Lung (tissue), 12 donors: ENCODE measurements at regions not wholly inside any gene's neighbourhood (a gene's known extent, or its start where the extent isn't known, plus 50 kb on each side); places are given as distances from the start of the nearest gene placed in this dataset. TPM values are rescaled to one million over a fixed set of nuclear protein-coding genes. Genes with fewer than 3 reads are reported as not detected.

ENCODE experiments used
- ATAC-seq: fragments of 200-7000 bp; cut with Tn5 transposase; one replicate; pipeline ENCODE4 v1.9.1; 2020; ENCODE audit warnings: moderate number of reproducible peaks; ENCODE audit not compliant: insufficient read depth, low FRiP score
- DNase-seq, 3 donors: peaks; one replicate each; pipeline ENCODE4 v3.0.0-alpha.2; 2013 to 2017
- H3K27ac ChIP-seq, 2 donors: one replicate each; pipeline ENCODE4 v1.5.1; 2013; ENCODE audit warnings: mild to moderate bottlenecking in 2 of 2, moderate library complexity in 2 of 2, control low read depth in 1 of 2, inconsistent platforms in 1 of 2, low read depth in 1 of 2, low read length in 1 of 2
- H3K27me3 ChIP-seq, 3 donors: one replicate each; pipeline ENCODE4 v1.5.1; 2013; ENCODE audit warnings: low read length in 2 of 3; ENCODE audit not compliant: control insufficient read depth in 3 of 3, insufficient read depth in 3 of 3
- H3K36me3 ChIP-seq, 4 donors: one replicate each; pipeline ENCODE4 v1.5.1; 2013; ENCODE audit warnings: low read length in 4 of 4, mild to moderate bottlenecking in 1 of 4, moderate library complexity in 1 of 4; ENCODE audit not compliant: control insufficient read depth in 4 of 4, insufficient read depth in 4 of 4
- H3K4me1 ChIP-seq, 5 donors: one replicate each; pipeline ENCODE4 v1.5.1; 2013; ENCODE audit warnings: low read length in 5 of 5, mild to moderate bottlenecking in 2 of 5, moderate library complexity in 1 of 5; ENCODE audit not compliant: control insufficient read depth in 5 of 5, insufficient read depth in 5 of 5
- H3K4me3 ChIP-seq: one replicate; pipeline ENCODE4 v1.5.1; 2013; ENCODE audit warnings: mild to moderate bottlenecking, control low read depth, moderate library complexity
- H3K9ac ChIP-seq, 2 donors: one replicate each; pipeline ENCODE4 v1.5.1; 2013; ENCODE audit warnings: low read length in 2 of 2, control low read depth in 1 of 2; ENCODE audit not compliant: insufficient read depth in 1 of 2
- H3K9me3 ChIP-seq, 4 donors: one replicate each; pipeline ENCODE4 v1.5.1; 2013; ENCODE audit warnings: low read length in 3 of 4, mild to moderate bottlenecking in 1 of 4, moderate library complexity in 1 of 4; ENCODE audit not compliant: control insufficient read depth in 4 of 4, insufficient read depth in 3 of 4
- CTCF ChIP-seq: IDR thresholded peaks from 2 replicates; pipeline ENCODE4 v1.5.1; 2012; ENCODE audit warnings: mild to moderate bottlenecking; ENCODE audit errors: control extremely low read depth, extremely low read depth
- WGBS, 2 donors: extraction: QIAGEN DNeasy Blood & Tissue Kit; methylation state at CpG; one replicate each; pipeline ENCODE4 v1.1.7; 2013; 5-methylcytosine and 5-hydroxymethylcytosine counted together
- small RNA-seq: library from RNA; depleted of rRNA; stranded (forward); fragments of <200 nt; gene quantifications from one replicate; pipeline ENCODE3, GENCODE V24; 2014; ENCODE audit warnings: low replicate concordance
- donor health status: control.
- donor health status: control.
- donor health status: Bipolar disorder and iron deficiency.
- donor health status: healthy.
- donor health status: DM: yes; HTN: yes; CAD: no.

DNA sequence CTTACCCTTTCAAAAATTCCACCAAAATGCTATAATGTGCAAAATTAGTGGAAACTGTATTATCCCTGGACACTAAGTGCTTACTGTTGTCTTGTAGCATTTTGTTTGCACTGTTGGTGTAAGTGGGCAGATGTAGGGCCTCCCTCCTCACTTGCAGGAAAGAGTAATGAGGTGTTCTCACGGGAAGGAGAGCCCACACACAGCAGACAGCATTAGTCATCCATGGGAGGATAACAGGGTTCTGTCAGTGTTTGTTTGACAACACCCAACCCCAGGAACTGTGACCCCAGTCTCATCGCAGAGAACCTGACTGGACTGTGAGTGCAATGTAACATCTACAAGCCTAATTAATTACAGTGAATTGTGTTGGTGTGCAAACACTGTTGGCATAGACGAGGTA lies 58.7 kb upstream of the VSTM2A start:
- ATAC-seq (no peak), DNase-seq (no peak)
- Histone ChIP-seq H3K4me3 (no peak overlapping the region), H3K9me3 (peaks cover 0 to 2% (median 0%) of the 10 kb centered on the region in 4 donors), H3K9ac (no peak overlapping the region), H3K27me3 (no peaks in the 10 kb centered on the region), H3K36me3 (no peaks in the 10 kb centered on the region), H3K4me1 (no peaks in the 10 kb centered on the region), H3K27ac (no peak overlapping the region)
- 41 to 59% methylated on average over 3 of the region's 3 CpGs for WGBS, 2 donors
- TF ChIP-seq CTCF = no peak

- DNase-seq = peak in 2 of 3 donors; percentile 7 to 11
- Histone ChIP-seq H3K9ac (no peak overlapping the region), H3K4me1 (no peaks in the 10 kb centered on the region), H3K27ac (no peak overlapping the region), H3K9me3 (peaks cover 0 to 2% (median 0%) of the 10 kb centered on the region in 4 donors), H3K36me3 (no peaks in the 10 kb centered on the region), H3K27me3 (no peaks in the 10 kb centered on the region), H3K4me3 (no peak overlapping the region)
- 48 to 74% methylated on average over 1 of the region's 1 CpG for WGBS, 2 donors
- TF ChIP-seq CTCF = no peak
- no peak for ATAC-seq
Measured at GRCh38 chr7:54485044-54485443, 57.1 kb upstream of the VSTM2A start.

Small RNA genes in the stretch of these regions (small RNA-seq; reads per million reads assigned to genes)
- gene AC074348.1 = not detected
- gene RNU2-29P = 0.10 reads per million
